ENCODE measurements at regions not wholly inside any gene's neighbourhood (a gene's known extent, or its start where the extent isn't known, plus 50 kb on each side); places are given as distances from the start of the nearest gene placed in this dataset.

- no peak overlapping the region for H3K23ac ChIP-seq (ENCODE audit: low read length)
- no CpG with 5 or more reads among the region's 1 CpG for WGBS (ENCODE audit: extremely low coverage, insufficient coverage, insufficient read length)
Measured at GRCh38 chr5:53322257-53322656, 158.2 kb upstream of the FST start.

GRCh38 chr5:53323511-53323910, 156.9 kb upstream of the FST start:
- Histone ChIP-seq H3K79me2 (ENCODE audit: control insufficient read depth, insufficient read depth, low read length, poor library complexity) (no peaks in the 10 kb centered on the region), H3K27ac (ENCODE audit: low read depth, low read length) (no peak overlapping the region), H3K4ac (ENCODE audit: low read depth, low read length) (no peak overlapping the region), H3K23ac (ENCODE audit: low read length) (no peak overlapping the region), H3K79me1 (ENCODE audit: low read length) (no peaks in the 10 kb centered on the region), H4K8ac (ENCODE audit: low read depth, low read length) (no peak overlapping the region), H2BK5ac (ENCODE audit: low read depth, low read length, poor library complexity) (no peak overlapping the region), H3K4me3 (ENCODE audit: low read depth, low read length) (no peak overlapping the region), H2BK12ac (ENCODE audit: low read length) (no peak overlapping the region), H3K4me2 (ENCODE audit: low read length) (no peak overlapping the region), H3K18ac (ENCODE audit: low read length) (no peak overlapping the region), H2AFZ (ENCODE audit: insufficient read depth, low read length, poor library complexity) (no peak overlapping the region), H2BK120ac (ENCODE audit: insufficient read depth, low read length, poor library complexity) (no peak overlapping the region), H3K9ac (ENCODE audit: low read length) (no peak overlapping the region), H3K4me1 (ENCODE audit: control insufficient read depth in 1 of 2, insufficient read depth in 2 of 2, low read length in 2 of 2) (peaks cover 4% of the 10 kb centered on the region in 2 experiments), H3K27me3 (ENCODE audit: insufficient read depth, low read length) (no peaks in the 10 kb centered on the region), H3K36me3 (ENCODE audit: control insufficient read depth in 1 of 2, insufficient read depth in 2 of 2, low read length in 2 of 2) (no peaks in the 10 kb centered on the region), H2AK5ac (ENCODE audit: low read length) (no peak overlapping the region), H3K9me3 (ENCODE audit: insufficient read depth, low read depth, low read length) (no peaks in the 10 kb centered on the region), H3K14ac (ENCODE audit: low read length) (no peak overlapping the region), H4K91ac (ENCODE audit: low read depth, low read length) (no peak overlapping the region), H4K12ac (ENCODE audit: low read depth, low read length) (no peak overlapping the region)
- WGBS (ENCODE audit: extremely low coverage, insufficient coverage, insufficient read length): no CpG with 5 or more reads among the region's 2 CpGs
- no peak for DNase-seq

More at GRCh38 chr5:53322257-53322656, 158.2 kb upstream of the FST start:
- Histone ChIP-seq H2BK5ac (ENCODE audit: low read depth, low read length, poor library complexity) (no peak overlapping the region), H3K4me3 (ENCODE audit: low read depth, low read length) (no peak overlapping the region), H3K9me3 (ENCODE audit: insufficient read depth, low read depth, low read length) (no peaks in the 10 kb centered on the region), H3K36me3 (ENCODE audit: control insufficient read depth in 1 of 2, insufficient read depth in 2 of 2, low read length in 2 of 2) (no peaks in the 10 kb centered on the region), H3K4ac (ENCODE audit: low read depth, low read length) (no peak overlapping the region), H3K9ac (ENCODE audit: low read length) (no peak overlapping the region), H4K91ac (ENCODE audit: low read depth, low read length) (no peak overlapping the region), H3K79me1 (ENCODE audit: low read length) (no peaks in the 10 kb centered on the region), H4K12ac (ENCODE audit: low read depth, low read length) (no peak overlapping the region), H3K79me2 (ENCODE audit: control insufficient read depth, insufficient read depth, low read length, poor library complexity) (no peaks in the 10 kb centered on the region), H3K4me2 (ENCODE audit: low read length) (no peak overlapping the region), H3K4me1 (ENCODE audit: control insufficient read depth in 1 of 2, insufficient read depth in 2 of 2, low read length in 2 of 2) (peaks cover 4% of the 10 kb centered on the region in 2 experiments), H2BK12ac (ENCODE audit: low read length) (no peak overlapping the region), H3K27ac (ENCODE audit: low read depth, low read length) (no peak overlapping the region), H3K27me3 (ENCODE audit: insufficient read depth, low read length) (no peaks in the 10 kb centered on the region), H2BK120ac (ENCODE audit: insufficient read depth, low read length, poor library complexity) (no peak overlapping the region), H3K14ac (ENCODE audit: low read length) (no peak overlapping the region), H3K18ac (ENCODE audit: low read length) (no peak overlapping the region), H2AK5ac (ENCODE audit: low read length) (no peak overlapping the region), H4K8ac (ENCODE audit: low read depth, low read length) (no peak overlapping the region), H2AFZ (ENCODE audit: insufficient read depth, low read length, poor library complexity) (no peak overlapping the region)
- no peak for DNase-seq

- no peaks in the 10 kb centered on the region for H3K36me3 ChIP-seq (ENCODE audit: control insufficient read depth in 1 of 2, insufficient read depth in 2 of 2, low read length in 2 of 2)
- no peaks in the 10 kb centered on the region for H3K79me2 ChIP-seq (ENCODE audit: control insufficient read depth, insufficient read depth, low read length, poor library complexity)
- H3K27me3 ChIP-seq (ENCODE audit: insufficient read depth, low read length): no peaks in the 10 kb centered on the region
- no peak overlapping the region for H3K27ac ChIP-seq (ENCODE audit: low read depth, low read length)
- H4K12ac ChIP-seq (ENCODE audit: low read depth, low read length): no peak overlapping the region
- H3K4me2 ChIP-seq (ENCODE audit: low read length): no peak overlapping the region
- no peaks in the 10 kb centered on the region for H3K79me1 ChIP-seq (ENCODE audit: low read length)
- H3K18ac ChIP-seq (ENCODE audit: low read length): no peak overlapping the region
- H3K4ac ChIP-seq (ENCODE audit: low read depth, low read length): no peak overlapping the region
- H2BK12ac ChIP-seq (ENCODE audit: low read length): no peak overlapping the region
- H4K8ac ChIP-seq (ENCODE audit: low read depth, low read length): no peak overlapping the region
- no peak overlapping the region for H2BK120ac ChIP-seq (ENCODE audit: insufficient read depth, low read length, poor library complexity)
- H2AK5ac ChIP-seq (ENCODE audit: low read length): no peak overlapping the region
- no peaks in the 10 kb centered on the region for H3K9me3 ChIP-seq (ENCODE audit: insufficient read depth, low read depth, low read length)
- H3K4me1 ChIP-seq (ENCODE audit: control insufficient read depth in 1 of 2, insufficient read depth in 2 of 2, low read length in 2 of 2): peaks cover 4% of the 10 kb centered on the region in 2 experiments
- H2AFZ ChIP-seq (ENCODE audit: insufficient read depth, low read length, poor library complexity): no peak overlapping the region
- no peak overlapping the region for H3K23ac ChIP-seq (ENCODE audit: low read length)
- H2BK5ac ChIP-seq (ENCODE audit: low read depth, low read length, poor library complexity): no peak overlapping the region
- WGBS (ENCODE audit: extremely low coverage, insufficient coverage, insufficient read length): no CpG with 5 or more reads among the region's 1 CpG
- no peak overlapping the region for H3K9ac ChIP-seq (ENCODE audit: low read length)
- H4K91ac ChIP-seq (ENCODE audit: low read depth, low read length): no peak overlapping the region
- no peak overlapping the region for H3K14ac ChIP-seq (ENCODE audit: low read length)
- DNase-seq: no peak
- no peak overlapping the region for H3K4me3 ChIP-seq (ENCODE audit: low read depth, low read length)
Measured at GRCh38 chr5:53323943-53324642, 156.3 kb upstream of the FST start.

- H3K36me3 ChIP-seq (ENCODE audit: control insufficient read depth in 1 of 2, insufficient read depth in 2 of 2, low read length in 2 of 2): no peaks in the 10 kb centered on the region
- no peak overlapping the region for H2BK120ac ChIP-seq (ENCODE audit: insufficient read depth, low read length, poor library complexity)
- H4K12ac ChIP-seq (ENCODE audit: low read depth, low read length): no peak overlapping the region
- H3K18ac ChIP-seq (ENCODE audit: low read length): no peak overlapping the region
- no peak overlapping the region for H4K91ac ChIP-seq (ENCODE audit: low read depth, low read length)
- WGBS (ENCODE audit: extremely low coverage, insufficient coverage, insufficient read length): no CpG with 5 or more reads among the region's 7 CpGs
- H3K4me2 ChIP-seq (ENCODE audit: low read length): no peak overlapping the region
- H3K9me3 ChIP-seq (ENCODE audit: insufficient read depth, low read depth, low read length): no peaks in the 10 kb centered on the region
- no peaks in the 10 kb centered on the region for H3K27me3 ChIP-seq (ENCODE audit: insufficient read depth, low read length)
- no peak overlapping the region for H2AFZ ChIP-seq (ENCODE audit: insufficient read depth, low read length, poor library complexity)
- peak overlapping the region; percentile 49 for H3K23ac ChIP-seq (ENCODE audit: low read length)
- no peak overlapping the region for H2AK5ac ChIP-seq (ENCODE audit: low read length)
- H3K4me1 ChIP-seq (ENCODE audit: control insufficient read depth in 1 of 2, insufficient read depth in 2 of 2, low read length in 2 of 2): peaks cover 4% of the 10 kb centered on the region in 2 experiments
- no peak overlapping the region for H3K4ac ChIP-seq (ENCODE audit: low read depth, low read length)
- H2BK12ac ChIP-seq (ENCODE audit: low read length): no peak overlapping the region
- no peak overlapping the region for H3K9ac ChIP-seq (ENCODE audit: low read length)
- no peaks in the 10 kb centered on the region for H3K79me1 ChIP-seq (ENCODE audit: low read length)
- H3K27ac ChIP-seq (ENCODE audit: low read depth, low read length): no peak overlapping the region
- H3K79me2 ChIP-seq (ENCODE audit: control insufficient read depth, insufficient read depth, low read length, poor library complexity): no peaks in the 10 kb centered on the region
- H4K8ac ChIP-seq (ENCODE audit: low read depth, low read length): no peak overlapping the region
- no peak for DNase-seq
- H3K4me3 ChIP-seq (ENCODE audit: low read depth, low read length): no peak overlapping the region
- H2BK5ac ChIP-seq (ENCODE audit: low read depth, low read length, poor library complexity): no peak overlapping the region
- no peak overlapping the region for H3K14ac ChIP-seq (ENCODE audit: low read length)
Measured at GRCh38 chr5:53326424-53327153, 153.8 kb upstream of the FST start.

All from trophoblast cell (in vitro differentiated cells and primary cell).